ENCODE measurements at regions not wholly inside any gene's neighbourhood (a gene's known extent, or its start where the extent isn't known, plus 50 kb on each side); places are given as distances from the start of the nearest gene placed in this dataset.

DNA sequence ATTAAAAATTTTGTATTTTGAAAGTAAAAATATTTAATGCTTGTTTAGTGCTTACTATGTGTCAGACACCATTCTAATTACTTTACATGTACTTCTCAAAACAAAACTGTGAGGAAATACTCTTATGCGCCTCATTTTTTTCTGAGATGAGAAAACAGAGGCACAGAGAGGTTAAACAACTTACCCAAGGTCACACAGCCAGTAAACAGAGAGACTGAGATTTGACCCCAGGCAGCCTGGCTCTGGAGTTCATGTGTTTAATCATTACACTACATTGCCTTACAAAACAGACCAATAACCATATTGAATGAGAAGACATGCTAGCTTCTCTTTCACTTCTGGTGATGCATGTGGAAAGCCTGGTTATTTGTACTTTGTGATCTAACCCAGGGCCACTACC is 86.3 kb downstream of the IGSF1 start:
- H3K9me3 ChIP-seq (ENCODE audit: control insufficient read depth, insufficient read depth, low read depth, low read length), result no peaks in the 10 kb centered on the region
- H3K4me1 ChIP-seq (ENCODE audit: control insufficient read depth, insufficient read depth, low read length), result no peaks in the 10 kb centered on the region
- no peak overlapping the region for H3K27ac ChIP-seq (ENCODE audit: extremely low read depth, low read depth, low read length)
- TF ChIP-seq ZNF76 (tag by site-specific recombination; IDR thresholded peaks at IDR 0.05; ENCODE audit: borderline replicate concordance, low read depth), result no peak
- no peak for TF ChIP-seq ZNF621 (tag by site-specific recombination; IDR thresholded peaks at IDR 0.05)
- TF ChIP-seq ZNF555 (tag by site-specific recombination; conservative IDR thresholded peaks at IDR 0.05), result no peak
- no peak for TF ChIP-seq ZXDB (tag by site-specific recombination; IDR thresholded peaks at IDR 0.05)
- TF ChIP-seq, protein P1, sequence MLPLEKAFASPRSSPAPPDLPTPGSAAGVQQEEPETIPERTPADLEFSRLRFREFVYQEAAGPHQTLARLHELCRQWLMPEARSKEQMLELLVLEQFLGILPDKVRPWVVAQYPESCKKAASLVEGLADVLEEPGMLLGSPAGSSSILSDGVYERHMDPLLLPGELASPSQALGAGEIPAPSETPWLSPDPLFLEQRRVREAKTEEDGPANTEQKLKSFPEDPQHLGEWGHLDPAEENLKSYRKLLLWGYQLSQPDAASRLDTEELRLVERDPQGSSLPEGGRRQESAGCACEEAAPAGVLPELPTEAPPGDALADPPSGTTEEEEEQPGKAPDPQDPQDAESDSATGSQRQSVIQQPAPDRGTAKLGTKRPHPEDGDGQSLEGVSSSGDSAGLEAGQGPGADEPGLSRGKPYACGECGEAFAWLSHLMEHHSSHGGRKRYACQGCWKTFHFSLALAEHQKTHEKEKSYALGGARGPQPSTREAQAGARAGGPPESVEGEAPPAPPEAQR (tag by site-specific recombination; IDR thresholded peaks at IDR 0.05), result no peak
- TF ChIP-seq, protein P2, sequence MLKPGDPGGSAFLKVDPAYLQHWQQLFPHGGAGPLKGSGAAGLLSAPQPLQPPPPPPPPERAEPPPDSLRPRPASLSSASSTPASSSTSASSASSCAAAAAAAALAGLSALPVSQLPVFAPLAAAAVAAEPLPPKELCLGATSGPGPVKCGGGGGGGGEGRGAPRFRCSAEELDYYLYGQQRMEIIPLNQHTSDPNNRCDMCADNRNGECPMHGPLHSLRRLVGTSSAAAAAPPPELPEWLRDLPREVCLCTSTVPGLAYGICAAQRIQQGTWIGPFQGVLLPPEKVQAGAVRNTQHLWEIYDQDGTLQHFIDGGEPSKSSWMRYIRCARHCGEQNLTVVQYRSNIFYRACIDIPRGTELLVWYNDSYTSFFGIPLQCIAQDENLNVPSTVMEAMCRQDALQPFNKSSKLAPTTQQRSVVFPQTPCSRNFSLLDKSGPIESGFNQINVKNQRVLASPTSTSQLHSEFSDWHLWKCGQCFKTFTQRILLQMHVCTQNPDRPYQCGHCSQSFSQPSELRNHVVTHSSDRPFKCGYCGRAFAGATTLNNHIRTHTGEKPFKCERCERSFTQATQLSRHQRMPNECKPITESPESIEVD (tag by site-specific recombination; IDR thresholded peaks at IDR 0.05), result no peak
- no peak for TF ChIP-seq GLIS2 (tag by site-specific recombination; IDR thresholded peaks at IDR 0.05)
- TF ChIP-seq, protein P3, sequence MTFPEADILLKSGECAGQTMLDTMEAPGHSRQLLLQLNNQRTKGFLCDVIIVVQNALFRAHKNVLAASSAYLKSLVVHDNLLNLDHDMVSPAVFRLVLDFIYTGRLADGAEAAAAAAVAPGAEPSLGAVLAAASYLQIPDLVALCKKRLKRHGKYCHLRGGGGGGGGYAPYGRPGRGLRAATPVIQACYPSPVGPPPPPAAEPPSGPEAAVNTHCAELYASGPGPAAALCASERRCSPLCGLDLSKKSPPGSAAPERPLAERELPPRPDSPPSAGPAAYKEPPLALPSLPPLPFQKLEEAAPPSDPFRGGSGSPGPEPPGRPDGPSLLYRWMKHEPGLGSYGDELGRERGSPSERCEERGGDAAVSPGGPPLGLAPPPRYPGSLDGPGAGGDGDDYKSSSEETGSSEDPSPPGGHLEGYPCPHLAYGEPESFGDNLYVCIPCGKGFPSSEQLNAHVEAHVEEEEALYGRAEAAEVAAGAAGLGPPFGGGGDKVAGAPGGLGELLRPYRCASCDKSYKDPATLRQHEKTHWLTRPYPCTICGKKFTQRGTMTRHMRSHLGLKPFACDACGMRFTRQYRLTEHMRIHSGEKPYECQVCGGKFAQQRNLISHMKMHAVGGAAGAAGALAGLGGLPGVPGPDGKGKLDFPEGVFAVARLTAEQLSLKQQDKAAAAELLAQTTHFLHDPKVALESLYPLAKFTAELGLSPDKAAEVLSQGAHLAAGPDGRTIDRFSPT (tag by site-specific recombination; IDR thresholded peaks at IDR 0.05), result no peak
- no peak for TF ChIP-seq ZNF433 (tag by site-specific recombination; IDR thresholded peaks at IDR 0.05; ENCODE audit: low read depth)
- no peak for TF ChIP-seq ZNF10 (tag by site-specific recombination; IDR thresholded peaks at IDR 0.05)
- no peak for TF ChIP-seq MEIS1 (CRISPR knock-in tag; IDR thresholded peaks at IDR 0.05; ENCODE audit: borderline replicate concordance)
- TF ChIP-seq, protein P4, sequence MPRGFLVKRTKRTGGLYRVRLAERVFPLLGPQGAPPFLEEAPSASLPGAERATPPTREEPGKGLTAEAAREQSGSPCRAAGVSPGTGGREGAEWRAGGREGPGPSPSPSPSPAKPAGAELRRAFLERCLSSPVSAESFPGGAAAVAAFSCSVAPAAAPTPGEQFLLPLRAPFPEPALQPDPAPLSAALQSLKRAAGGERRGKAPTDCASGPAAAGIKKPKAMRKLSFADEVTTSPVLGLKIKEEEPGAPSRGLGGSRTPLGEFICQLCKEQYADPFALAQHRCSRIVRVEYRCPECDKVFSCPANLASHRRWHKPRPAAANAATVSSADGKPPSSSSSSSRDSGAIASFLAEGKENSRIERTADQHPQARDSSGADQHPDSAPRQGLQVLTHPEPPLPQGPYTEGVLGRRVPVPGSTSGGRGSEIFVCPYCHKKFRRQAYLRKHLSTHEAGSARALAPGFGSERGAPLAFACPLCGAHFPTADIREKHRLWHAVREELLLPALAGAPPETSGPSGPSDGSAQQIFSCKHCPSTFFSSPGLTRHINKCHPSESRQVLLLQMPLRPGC (tag by site-specific recombination; IDR thresholded peaks at IDR 0.05), result no peak
- no peak for TF ChIP-seq ZFP41 (tag by site-specific recombination; IDR thresholded peaks at IDR 0.05; ENCODE audit: borderline replicate concordance)
- no peak overlapping the region for H3K4me3 ChIP-seq (ENCODE audit: low read depth, low read length)
- H3K36me3 ChIP-seq (ENCODE audit: control insufficient read depth in 2 of 2, insufficient read depth in 1 of 2, low read length in 2 of 2), result no peaks in the 10 kb centered on the region
- ChIA-PET POLR2A (no interaction called here), CTCF (no interaction called here)

DNA sequence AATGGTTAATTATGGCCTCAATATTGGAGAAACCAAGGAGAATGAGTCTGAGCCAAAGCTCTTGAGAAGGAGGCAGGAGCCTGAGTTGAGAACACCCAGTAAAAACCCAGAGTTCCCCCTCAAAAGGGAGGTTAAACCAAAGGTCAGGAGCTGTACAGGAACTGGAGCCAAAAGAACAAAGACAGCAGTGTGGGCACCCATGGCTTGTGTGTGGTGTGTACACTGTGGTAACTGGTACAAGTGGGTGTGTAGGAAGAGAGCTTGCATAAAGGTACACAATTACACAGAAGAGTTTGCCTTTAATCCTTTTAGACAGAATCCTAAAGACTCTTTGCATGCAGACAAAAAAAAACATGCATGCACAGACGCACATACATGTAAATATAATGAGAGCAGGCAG is 87.1 kb downstream of the IGSF1 start:
- ChIA-PET CTCF (no interaction called here), POLR2A (no interaction called here)
- Histone ChIP-seq H3K9me3 (ENCODE audit: control insufficient read depth, insufficient read depth, low read depth, low read length) (no peaks in the 10 kb centered on the region), H3K36me3 (ENCODE audit: control insufficient read depth in 2 of 2, insufficient read depth in 1 of 2, low read length in 2 of 2) (no peaks in the 10 kb centered on the region), H3K4me3 (ENCODE audit: low read depth, low read length) (no peak overlapping the region), H3K4me1 (ENCODE audit: control insufficient read depth, insufficient read depth, low read length) (no peaks in the 10 kb centered on the region), H3K27ac (ENCODE audit: extremely low read depth, low read depth, low read length) (no peak overlapping the region)
- TF ChIP-seq, protein P5, sequence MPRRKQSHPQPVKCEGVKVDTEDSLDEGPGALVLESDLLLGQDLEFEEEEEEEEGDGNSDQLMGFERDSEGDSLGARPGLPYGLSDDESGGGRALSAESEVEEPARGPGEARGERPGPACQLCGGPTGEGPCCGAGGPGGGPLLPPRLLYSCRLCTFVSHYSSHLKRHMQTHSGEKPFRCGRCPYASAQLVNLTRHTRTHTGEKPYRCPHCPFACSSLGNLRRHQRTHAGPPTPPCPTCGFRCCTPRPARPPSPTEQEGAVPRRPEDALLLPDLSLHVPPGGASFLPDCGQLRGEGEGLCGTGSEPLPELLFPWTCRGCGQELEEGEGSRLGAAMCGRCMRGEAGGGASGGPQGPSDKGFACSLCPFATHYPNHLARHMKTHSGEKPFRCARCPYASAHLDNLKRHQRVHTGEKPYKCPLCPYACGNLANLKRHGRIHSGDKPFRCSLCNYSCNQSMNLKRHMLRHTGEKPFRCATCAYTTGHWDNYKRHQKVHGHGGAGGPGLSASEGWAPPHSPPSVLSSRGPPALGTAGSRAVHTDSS (tag by site-specific recombination; IDR thresholded peaks at IDR 0.05), result no peak
- TF ChIP-seq ZNF2 (tag by site-specific recombination; IDR thresholded peaks at IDR 0.05) (no peak), ZNF140 (tag by site-specific recombination; IDR thresholded peaks at IDR 0.05) (no peak), ZNF664 (tag by site-specific recombination; IDR thresholded peaks at IDR 0.05) (no peak), SALL2 (tag by site-specific recombination; IDR thresholded peaks at IDR 0.05; ENCODE audit: borderline replicate concordance) (no peak), HOXD13 (CRISPR knock-in tag; IDR thresholded peaks at IDR 0.05; ENCODE audit: borderline replicate concordance) (no peak)
- TF ChIP-seq, protein P6, sequence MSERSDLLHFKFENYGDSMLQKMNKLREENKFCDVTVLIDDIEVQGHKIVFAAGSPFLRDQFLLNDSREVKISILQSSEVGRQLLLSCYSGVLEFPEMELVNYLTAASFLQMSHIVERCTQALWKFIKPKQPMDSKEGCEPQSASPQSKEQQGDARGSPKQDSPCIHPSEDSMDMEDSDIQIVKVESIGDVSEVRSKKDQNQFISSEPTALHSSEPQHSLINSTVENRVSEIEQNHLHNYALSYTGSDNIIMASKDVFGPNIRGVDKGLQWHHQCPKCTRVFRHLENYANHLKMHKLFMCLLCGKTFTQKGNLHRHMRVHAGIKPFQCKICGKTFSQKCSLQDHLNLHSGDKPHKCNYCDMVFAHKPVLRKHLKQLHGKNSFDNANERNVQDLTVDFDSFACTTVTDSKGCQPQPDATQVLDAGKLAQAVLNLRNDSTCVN (tag by site-specific recombination; optimal IDR thresholded peaks at IDR 0.05), result no peak
- TF ChIP-seq, protein P7, sequence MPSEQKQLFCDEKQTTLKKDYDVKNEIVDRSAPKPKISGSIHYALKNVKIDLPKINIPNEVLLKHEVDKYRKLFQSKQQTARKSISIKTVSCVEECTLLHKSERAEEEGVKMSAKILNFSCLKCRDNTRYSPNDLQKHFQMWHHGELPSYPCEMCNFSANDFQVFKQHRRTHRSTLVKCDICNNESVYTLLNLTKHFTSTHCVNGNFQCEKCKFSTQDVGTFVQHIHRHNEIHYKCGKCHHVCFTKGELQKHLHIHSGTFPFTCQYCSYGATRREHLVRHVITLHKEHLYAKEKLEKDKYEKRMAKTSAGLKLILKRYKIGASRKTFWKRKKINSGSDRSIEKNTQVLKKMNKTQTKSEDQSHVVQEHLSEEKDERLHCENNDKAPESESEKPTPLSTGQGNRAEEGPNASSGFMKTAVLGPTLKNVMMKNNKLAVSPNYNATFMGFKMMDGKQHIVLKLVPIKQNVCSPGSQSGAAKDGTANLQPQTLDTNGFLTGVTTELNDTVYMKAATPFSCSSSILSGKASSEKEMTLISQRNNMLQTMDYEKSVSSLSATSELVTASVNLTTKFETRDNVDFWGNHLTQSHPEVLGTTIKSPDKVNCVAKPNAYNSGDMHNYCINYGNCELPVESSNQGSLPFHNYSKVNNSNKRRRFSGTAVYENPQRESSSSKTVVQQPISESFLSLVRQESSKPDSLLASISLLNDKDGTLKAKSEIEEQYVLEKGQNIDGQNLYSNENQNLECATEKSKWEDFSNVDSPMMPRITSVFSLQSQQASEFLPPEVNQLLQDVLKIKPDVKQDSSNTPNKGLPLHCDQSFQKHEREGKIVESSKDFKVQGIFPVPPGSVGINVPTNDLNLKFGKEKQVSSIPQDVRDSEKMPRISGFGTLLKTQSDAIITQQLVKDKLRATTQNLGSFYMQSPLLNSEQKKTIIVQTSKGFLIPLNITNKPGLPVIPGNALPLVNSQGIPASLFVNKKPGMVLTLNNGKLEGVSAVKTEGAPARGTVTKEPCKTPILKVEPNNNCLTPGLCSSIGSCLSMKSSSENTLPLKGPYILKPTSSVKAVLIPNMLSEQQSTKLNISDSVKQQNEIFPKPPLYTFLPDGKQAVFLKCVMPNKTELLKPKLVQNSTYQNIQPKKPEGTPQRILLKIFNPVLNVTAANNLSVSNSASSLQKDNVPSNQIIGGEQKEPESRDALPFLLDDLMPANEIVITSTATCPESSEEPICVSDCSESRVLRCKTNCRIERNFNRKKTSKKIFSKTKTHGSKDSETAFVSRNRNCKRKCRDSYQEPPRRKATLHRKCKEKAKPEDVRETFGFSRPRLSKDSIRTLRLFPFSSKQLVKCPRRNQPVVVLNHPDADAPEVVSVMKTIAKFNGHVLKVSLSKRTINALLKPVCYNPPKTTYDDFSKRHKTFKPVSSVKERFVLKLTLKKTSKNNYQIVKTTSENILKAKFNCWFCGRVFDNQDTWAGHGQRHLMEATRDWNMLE (tag by site-specific recombination; conservative IDR thresholded peaks at IDR 0.05; ENCODE audit: low read depth), result no peak

Data from HEK293 (cell line).